Inflammatory macrophage treated with lipopolysaccharide for 4 hours (primary cell): ENCODE measurements at regions not wholly inside any gene's neighbourhood (a gene's known extent, or its start where the extent isn't known, plus 50 kb on each side); places are given as distances from the start of the nearest gene placed in this dataset.
"Not testable (repeated sequence)": the region's sequence is repeated elsewhere in the genome, so short reads cannot be mapped to it uniquely, and the experiment has no call there.

ENCODE experiments used
- DNase-seq: peaks from one replicate; pipeline ENCODE4 v3.0.0-alpha.2; 2020

GRCh38 chr1:157317229-157317628 lies 179.0 kb upstream of the ETV3 start:
- DNase-seq = not testable (repeated sequence)

GRCh38 chr1:157315544-157315943 lies 177.3 kb upstream of the ETV3 start:
- DNase-seq = no peak

- DNase-seq = no peak
These were observed 176.2 kb upstream of the ETV3 start for GRCh38 chr1:157314408-157314807.

- no peak for DNase-seq
These were observed 175.1 kb upstream of the ETV3 start for GRCh38 chr1:157313240-157313807.

- no peak for DNase-seq
These were observed 174.1 kb upstream of the ETV3 start for GRCh38 chr1:157312082-157312812.

GRCh38 chr1:157311730-157312081 lies 173.5 kb upstream of the ETV3 start:
- DNase-seq = no peak

- peak; percentile 6 for DNase-seq
These were observed 172.9 kb upstream of the ETV3 start for GRCh38 chr1:157310805-157311729.

GRCh38 chr1:157310401-157310800 lies 172.2 kb upstream of the ETV3 start:
- DNase-seq = no peak

GRCh38 chr1:157307491-157307890 lies 169.3 kb upstream of the ETV3 start:
- no peak for DNase-seq

GRCh38 chr1:157306896-157307295 lies 168.7 kb upstream of the ETV3 start:
- no peak for DNase-seq

GRCh38 chr1:157304271-157304670 lies 166.1 kb upstream of the ETV3 start:
- DNase-seq = no peak

GRCh38 chr1:157302724-157303123 lies 164.5 kb upstream of the ETV3 start:
- DNase-seq = no peak

- no peak for DNase-seq
These were observed 164.0 kb upstream of the ETV3 start for GRCh38 chr1:157302199-157302497.

- no peak for DNase-seq
These were observed 163.4 kb upstream of the ETV3 start for GRCh38 chr1:157301477-157302198.

- DNase-seq = not testable (repeated sequence)
These were observed 156.4 kb upstream of the ETV3 start for GRCh38 chr1:157294387-157295145.

- DNase-seq = no peak
These were observed 154.8 kb upstream of the ETV3 start for GRCh38 chr1:157292809-157293564.

- no peak for DNase-seq
These were observed 154.1 kb upstream of the ETV3 start for GRCh38 chr1:157292302-157292701.

GRCh38 chr1:157291083-157291482 lies 152.9 kb upstream of the ETV3 start:
- DNase-seq = no peak

- DNase-seq = no peak
These were observed 151.4 kb upstream of the ETV3 start for GRCh38 chr1:157289424-157290105.

GRCh38 chr1:157288996-157289395 lies 150.8 kb upstream of the ETV3 start:
- peak; percentile 88 for DNase-seq

- no peak for DNase-seq
These were observed 150.3 kb upstream of the ETV3 start for GRCh38 chr1:157288492-157288891.
